GM21786 (cell line): ENCODE measurements at regions not wholly inside any gene's neighbourhood (a gene's known extent, or its start where the extent isn't known, plus 50 kb on each side); places are given as distances from the start of the nearest gene placed in this dataset.

ENCODE experiments used
- ATAC-seq: cut with Tn5 transposase; IDR thresholded peaks from one replicate; pipeline ENCODE4 v1.9.1; 2021; ENCODE audit not compliant: unreplicated experiment

- no peak for ATAC-seq
Measured at GRCh38 chr4:163748449-163748848, 254.0 kb downstream of the TMA16 start.

DNA sequence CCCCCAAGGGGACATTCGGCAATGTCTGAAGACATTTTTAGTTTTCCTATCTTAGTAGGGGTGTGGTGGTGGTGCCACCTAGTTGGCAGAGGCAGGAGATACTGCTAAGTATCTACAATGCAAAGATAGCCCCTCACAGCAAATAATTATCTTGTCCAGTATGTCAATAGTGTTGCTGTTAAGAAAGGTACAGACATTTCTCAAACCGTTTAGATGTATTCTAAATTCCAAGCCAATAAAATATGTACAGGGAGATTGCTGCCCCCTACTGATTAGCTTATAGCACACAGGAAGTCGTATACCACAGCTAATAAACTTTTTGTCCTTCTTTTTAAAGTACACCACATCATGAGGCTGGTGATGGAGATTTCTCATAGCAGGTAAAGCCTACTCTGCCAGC lies 260.5 kb downstream of the TMA16 start:
- ATAC-seq, result peak; percentile 81

GRCh38 chr4:163757219-163757618 lies 262.7 kb downstream of the TMA16 start:
- no peak for ATAC-seq

DNA sequence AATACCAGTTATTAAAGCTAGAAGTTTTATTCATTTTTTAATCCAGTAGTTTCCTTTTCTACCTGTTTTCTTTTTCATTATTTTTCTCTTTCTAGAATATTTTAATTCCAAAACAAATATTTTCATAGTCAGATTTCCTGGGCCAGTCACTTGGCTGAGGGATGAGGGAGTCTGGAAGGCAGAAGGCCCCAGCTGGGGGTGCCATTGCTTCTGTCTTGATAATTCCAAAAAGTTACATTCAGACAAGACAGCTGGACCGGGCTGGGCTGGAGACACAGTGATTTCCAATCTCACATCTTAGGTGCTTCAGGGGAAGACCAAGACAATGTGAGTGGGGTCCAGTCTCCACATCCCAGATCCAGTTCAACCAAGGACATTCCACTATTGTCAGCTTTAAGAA lies 263.5 kb downstream of the TMA16 start:
- no peak for ATAC-seq

DNA sequence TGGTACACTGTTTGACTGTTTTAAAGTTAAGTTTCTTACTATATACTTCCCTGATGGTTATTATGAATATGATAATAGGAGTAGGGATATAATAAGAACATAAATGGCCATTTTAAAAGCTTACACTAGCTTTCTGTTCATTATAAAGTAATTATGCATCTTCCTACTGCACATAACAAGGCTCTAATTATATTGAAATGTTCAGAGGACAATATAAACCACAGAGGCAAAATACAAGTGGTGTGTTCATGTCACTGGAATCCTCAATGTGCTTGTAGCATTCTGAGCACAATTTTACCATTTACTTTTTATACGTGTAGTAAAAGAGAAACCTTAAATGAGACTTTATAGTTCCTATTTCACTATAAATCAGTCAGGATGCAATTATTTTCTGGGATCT lies 268.3 kb downstream of the TMA16 start:
- ATAC-seq, result no peak

DNA sequence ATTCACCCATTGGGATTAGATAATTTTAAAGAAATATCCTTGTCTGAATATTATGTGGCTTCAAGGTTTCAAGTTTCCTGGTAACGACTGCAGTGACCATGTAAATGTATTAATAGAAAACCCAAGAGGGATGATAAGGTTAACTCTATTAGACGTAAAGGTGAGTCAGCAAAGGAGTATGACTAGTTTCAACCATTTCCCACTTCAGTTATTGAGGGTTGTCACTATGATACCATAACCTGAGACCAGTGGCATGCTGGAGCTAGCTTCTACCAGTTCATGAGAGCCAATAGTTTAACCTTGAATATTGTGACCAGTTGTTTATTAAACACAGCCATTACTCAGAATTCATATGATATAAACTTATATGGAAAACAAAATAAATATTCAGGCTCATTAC lies 270.1 kb downstream of the TMA16 start:
- no peak for ATAC-seq

DNA sequence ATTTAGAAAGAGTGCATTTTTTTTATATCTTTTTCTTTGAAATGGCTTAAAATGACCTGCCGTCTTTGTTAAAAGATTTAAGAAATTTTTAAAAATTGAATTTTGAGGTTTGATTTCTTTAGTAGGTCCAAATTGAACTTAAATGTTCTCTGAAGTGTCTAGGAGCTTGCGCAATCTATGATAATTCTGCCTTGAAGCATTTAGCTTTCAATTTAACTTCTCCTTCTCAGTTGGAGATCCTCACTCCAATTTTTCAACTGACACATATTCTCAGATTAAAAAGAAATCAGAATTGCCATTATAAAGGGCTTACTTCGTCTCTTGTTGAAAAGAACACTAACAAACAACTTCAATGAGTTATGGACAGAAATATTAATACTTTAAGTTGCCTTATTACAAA lies 273.5 kb downstream of the TMA16 start:
- ATAC-seq, result no peak

DNA sequence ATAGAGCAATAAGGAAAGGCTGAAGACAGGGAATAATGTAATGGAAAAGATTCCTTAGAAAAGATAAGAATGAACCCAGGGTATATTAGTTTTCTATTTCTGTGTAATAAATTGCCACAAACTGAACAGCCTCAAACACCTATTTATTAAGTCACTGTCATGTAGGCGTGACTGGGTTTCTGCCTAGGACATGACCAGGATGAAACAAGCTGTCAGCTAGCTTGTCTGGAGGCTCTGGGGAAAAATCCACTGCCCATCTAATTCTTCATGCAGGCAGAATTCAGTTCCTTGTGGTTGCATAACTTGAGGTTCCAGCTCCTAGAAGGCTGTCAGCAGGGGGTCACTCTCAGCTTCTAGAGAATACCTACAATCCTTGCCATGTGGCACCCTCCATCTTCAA lies 277.7 kb downstream of the TMA16 start:
- ATAC-seq, result no peak

- no peak for ATAC-seq
Measured at GRCh38 chr4:163773940-163774339, 279.4 kb downstream of the TMA16 start.

DNA sequence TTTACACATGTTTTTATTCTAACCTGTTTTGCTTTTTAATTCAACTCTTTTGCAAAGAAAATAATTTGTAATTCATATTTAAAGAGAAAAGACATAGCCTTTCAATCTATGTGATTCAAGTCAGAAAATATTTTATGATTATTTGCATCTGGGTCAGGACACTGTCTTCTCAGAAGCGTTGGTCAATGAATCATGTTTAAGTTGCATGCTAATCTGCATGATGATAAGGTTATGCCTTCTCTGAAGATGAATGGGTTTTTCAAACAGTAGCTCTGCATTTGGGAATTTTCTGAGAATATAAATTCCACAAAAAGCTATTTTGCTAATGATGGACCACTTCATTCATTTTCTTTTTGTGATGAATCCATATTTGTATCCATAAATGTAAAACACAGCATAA lies 282.5 kb downstream of the TMA16 start:
- no peak for ATAC-seq

- no peak for ATAC-seq
Measured at GRCh38 chr4:163781726-163782125, 287.2 kb downstream of the TMA16 start.

GRCh38 chr4:163790231-163790630 lies 295.7 kb downstream of the TMA16 start:
- no peak for ATAC-seq

GRCh38 chr4:163795885-163796284 lies 301.4 kb downstream of the TMA16 start:
- no peak for ATAC-seq

- ATAC-seq, result no peak
Measured at GRCh38 chr4:163804001-163804400, 309.5 kb downstream of the TMA16 start.

DNA sequence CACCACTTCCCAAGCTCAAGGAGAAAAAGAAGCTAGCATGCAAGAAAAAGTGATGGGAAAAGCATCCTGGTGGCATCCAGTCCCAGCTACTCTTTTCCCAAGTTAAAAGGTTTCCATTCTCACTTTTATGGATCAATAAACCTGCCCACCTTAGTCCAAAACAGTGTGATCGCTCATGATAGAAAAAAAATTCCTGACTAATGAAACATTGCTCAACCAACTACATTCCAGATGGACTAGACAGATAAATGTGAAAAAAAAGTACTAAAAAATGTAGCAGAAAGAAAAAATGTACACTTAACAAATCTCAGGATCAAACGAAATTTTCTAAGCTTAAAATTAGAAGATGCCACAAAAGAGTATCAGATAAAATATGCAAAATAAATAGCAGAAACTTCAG lies 312.2 kb downstream of the TMA16 start:
- no peak for ATAC-seq

DNA sequence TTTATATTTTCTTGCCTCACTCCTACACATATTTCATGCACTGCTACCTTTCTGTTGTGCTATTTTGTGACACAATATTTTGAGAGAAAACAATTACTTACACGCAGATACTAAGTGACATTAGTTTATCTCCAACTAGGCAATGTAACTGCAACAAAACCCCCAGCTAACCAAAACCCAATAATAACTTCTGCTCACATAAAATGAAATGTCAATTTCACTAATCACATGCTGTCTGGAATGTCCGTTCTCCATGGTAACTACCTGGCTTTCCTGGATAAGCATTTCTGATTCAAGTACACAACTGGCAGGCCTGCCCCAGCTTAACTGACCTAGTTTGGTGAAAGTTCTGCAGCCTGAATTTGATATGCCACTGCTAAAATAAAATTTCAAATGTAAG lies 313.5 kb downstream of the TMA16 start:
- no peak for ATAC-seq

- peak; percentile 54 for ATAC-seq
Measured at GRCh38 chr4:163810755-163811154, 316.3 kb downstream of the TMA16 start.

- peak; percentile 68 for ATAC-seq
Measured at GRCh38 chr4:163815776-163816175, 321.3 kb downstream of the TMA16 start.

- no peak for ATAC-seq
Measured at GRCh38 chr4:163816494-163816893, 322.0 kb downstream of the TMA16 start.

GRCh38 chr4:163818673-163819072 lies 324.2 kb downstream of the TMA16 start:
- no peak for ATAC-seq

- no peak for ATAC-seq
Measured at GRCh38 chr4:163833669-163834068, 339.2 kb downstream of the TMA16 start.

DNA sequence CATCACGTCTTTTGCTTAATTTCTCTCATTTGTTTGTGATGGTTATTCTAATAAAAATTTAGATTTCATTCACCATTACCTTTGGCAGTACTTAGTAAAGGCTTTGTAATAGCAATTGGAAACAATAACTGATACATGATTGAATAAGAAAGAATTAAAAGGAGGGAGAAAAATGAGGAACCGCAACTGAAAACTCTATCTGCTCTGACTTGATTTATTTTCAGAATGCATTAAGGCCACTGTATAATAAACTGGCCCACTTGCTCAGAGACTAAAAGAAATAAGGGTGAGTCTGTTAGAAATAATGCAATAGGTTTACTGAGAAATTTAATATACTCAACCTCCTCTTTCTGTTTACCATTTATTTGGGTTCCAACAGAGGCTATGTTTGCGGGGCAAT lies 351.5 kb downstream of the TMA16 start:
- ATAC-seq, result no peak

DNA sequence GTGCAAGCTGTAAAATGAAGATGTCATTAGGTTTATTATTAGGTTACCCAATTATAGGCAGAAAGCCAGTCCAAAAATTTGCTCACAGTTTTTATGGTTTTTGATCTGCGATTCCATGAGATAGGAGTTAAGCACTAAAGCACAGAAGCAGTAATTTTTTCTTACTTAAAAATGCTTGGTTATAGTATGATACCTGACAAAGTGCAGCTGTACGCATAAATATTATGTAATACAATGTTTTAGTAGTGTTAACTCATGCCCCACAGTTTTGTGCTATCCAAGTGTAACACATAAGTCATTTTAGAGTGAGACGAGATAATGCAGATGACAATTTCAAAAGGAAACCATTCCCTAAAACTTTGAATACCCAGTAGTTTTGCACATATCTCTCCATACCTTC lies 357.8 kb downstream of the TMA16 start:
- ATAC-seq, result no peak

DNA sequence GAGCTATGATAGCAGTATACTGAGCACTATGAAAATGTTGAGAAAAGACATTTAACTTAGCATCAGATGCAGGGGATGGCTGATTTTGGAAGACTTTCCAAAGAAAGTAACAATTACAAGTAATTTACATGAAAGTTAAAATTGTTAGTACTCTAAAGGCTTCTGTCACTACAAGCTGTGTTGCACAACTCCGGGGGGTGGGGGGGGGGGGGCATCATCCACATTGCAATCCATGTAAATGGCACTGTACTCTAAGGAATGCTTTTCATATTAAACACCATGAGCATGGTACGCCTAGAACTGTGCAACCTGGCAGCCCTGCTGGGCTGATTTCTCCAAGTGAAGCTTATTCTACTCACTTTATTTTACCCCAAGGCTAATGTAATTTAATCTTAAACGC lies 363.4 kb downstream of the TMA16 start:
- no peak for ATAC-seq
